H1 (cell line): ENCODE measurements at regions not wholly inside any gene's neighbourhood (a gene's known extent, or its start where the extent isn't known, plus 50 kb on each side); places are given as distances from the start of the nearest gene placed in this dataset.
"Not testable (repeated sequence)": the region's sequence is repeated elsewhere in the genome, so short reads cannot be mapped to it uniquely, and the experiment has no call there.

ENCODE experiments used
- CTCF ChIA-PET: fragments of 300-600 bp; sonication (Branson Sonifier 250); formaldehyde crosslinking; loops from one replicate; lab custom pipeline; 2021; ENCODE audit not compliant: partially characterized antibody; lab: Charles Lee
- POLR2A ChIA-PET: fragments of 300-600 bp; sonication (Branson Sonifier 250); formaldehyde crosslinking; loops from one replicate; lab custom pipeline; 2021; ENCODE audit warnings: inconsistent platforms; ENCODE audit not compliant: partially characterized antibody; lab: Charles Lee
- DNase-seq, 2 experiments: peaks; one replicate each; pipeline versions ENCODE4 v3.0.0 to v3.0.0-alpha.2; 2010 to 2022; ENCODE audit warnings: low spot score in 2 of 2, low read depth in 1 of 2, mixed read lengths in 1 of 2
- FAIRE-seq: peaks from 2 replicates; lab custom pipeline; 2011; peaks lifted over from hg19 to GRCh38; lab: Jason Lieb, UNC
- H2AFZ ChIP-seq: 2 replicates; pipeline ENCODE4 v1.8.1; 2012; ENCODE audit warnings: low read length, inconsistent platforms
- H2AK5ac ChIP-seq: 2 replicates; pipeline ENCODE4 v1.6.1; 2013; ENCODE audit warnings: low read depth, low read length
- H2BK120ac ChIP-seq: replicated peaks from 2 replicates; pipeline ENCODE3; 2013; ENCODE audit warnings: low read depth, low read length, inconsistent platforms
- H2BK12ac ChIP-seq: 2 replicates; pipeline ENCODE4 v1.6.1; 2013; ENCODE audit warnings: low read depth, low read length
- H2BK15ac ChIP-seq: 2 replicates; pipeline ENCODE4 v1.6.1; 2013; ENCODE audit warnings: low read length
- H2BK20ac ChIP-seq: 2 replicates; pipeline ENCODE4 v1.6.1; 2013; ENCODE audit warnings: low read length
- H2BK5ac ChIP-seq: 2 replicates; pipeline ENCODE4 v1.6.1; 2013; ENCODE audit warnings: low read depth, low read length
- H3K14ac ChIP-seq: 2 replicates; pipeline ENCODE4 v1.6.1; 2013; ENCODE audit warnings: inconsistent platforms; ENCODE audit not compliant: insufficient read length
- H3K18ac ChIP-seq: 2 replicates; pipeline ENCODE4 v1.6.1; 2013; ENCODE audit warnings: low read length; ENCODE audit errors: extremely low read depth
- H3K23ac ChIP-seq: 2 replicates; pipeline ENCODE4 v1.6.1; 2013; ENCODE audit warnings: inconsistent platforms; ENCODE audit not compliant: insufficient read length
- H3K23me2 ChIP-seq: 2 replicates; pipeline ENCODE4 v1.6.1; 2013; ENCODE audit warnings: low read depth, low read length
- H3K27ac ChIP-seq: 2 replicates; pipeline ENCODE4 v1.6.1; 2011; ENCODE audit warnings: low read depth, low read length, inconsistent platforms
- H3K27me3 ChIP-seq, 4 experiments: replicated peaks in 1 of 4; 1 replicate in 1 of 4; 2 replicates in 3 of 4; pipeline versions ENCODE4 v1.6.1 to v1.8.1; 2011 to 2013; ENCODE audit warnings: low read length in 3 of 4, mild to moderate bottlenecking in 3 of 4, inconsistent platforms in 2 of 4, mixed read lengths in 2 of 4, moderate library complexity in 1 of 4; ENCODE audit not compliant: control insufficient read depth in 3 of 4, insufficient read depth in 3 of 4; ENCODE audit errors: extremely low read depth in 1 of 4
- H3K36me3 ChIP-seq, 4 experiments: 2 replicates each; pipeline versions ENCODE4 v1.6.1 to v1.8.1; 2011 to 2013; ENCODE audit warnings: mild to moderate bottlenecking in 4 of 4, low read length in 3 of 4, moderate library complexity in 2 of 4, control low read depth in 1 of 4, inconsistent platforms in 1 of 4; ENCODE audit not compliant: insufficient read depth in 4 of 4, control insufficient read depth in 2 of 4
- H3K4ac ChIP-seq: replicated peaks from 2 replicates; pipeline ENCODE3; 2013; ENCODE audit warnings: low read length, low read depth, mixed read lengths, inconsistent platforms; ENCODE audit not compliant: insufficient read length
- H3K4me1 ChIP-seq, 4 experiments: replicated peaks in 1 of 4; 1 replicate in 1 of 4; 2 replicates in 3 of 4; pipeline versions ENCODE4 v1.6.1 to v1.8.1; 2011 to 2013; ENCODE audit warnings: low read length in 3 of 4, inconsistent platforms in 2 of 4, mixed read lengths in 1 of 4; ENCODE audit not compliant: insufficient read depth in 4 of 4, control insufficient read depth in 3 of 4
- H3K4me2 ChIP-seq, 2 experiments: 2 replicates each; pipeline versions ENCODE4 v1.6.1 to v1.8.1; 2011 to 2013; ENCODE audit warnings: low read depth in 2 of 2, low read length in 2 of 2, control low read depth in 1 of 2, inconsistent platforms in 1 of 2, mild to moderate bottlenecking in 1 of 2; ENCODE audit not compliant: insufficient read depth in 1 of 2
- H3K4me3 ChIP-seq, 4 experiments: fragments of 200-600, 300-600 bp in 1 of 4; sonication (generic), shearing (Covaris generic), sonication (Bioruptor Twin) in 1 of 4; 2 replicates each; pipeline versions ENCODE4 v1.5.1 to v1.8.1; 2011 to 2016; ENCODE audit warnings: low read length in 4 of 4, low read depth in 3 of 4, control low read depth in 2 of 4, inconsistent platforms in 2 of 4, mild to moderate bottlenecking in 2 of 4, mixed read lengths in 1 of 4, moderate library complexity in 1 of 4; ENCODE audit not compliant: insufficient read depth in 2 of 4; ENCODE audit errors: extremely low read depth in 1 of 4
- H3K56ac ChIP-seq: replicated peaks from 2 replicates; pipeline ENCODE3; 2013; ENCODE audit warnings: low read depth, mild to moderate bottlenecking, mixed read lengths, low read length, inconsistent platforms; ENCODE audit not compliant: insufficient read length
- H3K79me1 ChIP-seq: 2 replicates; pipeline ENCODE4 v1.6.1; 2013; ENCODE audit warnings: low read depth, low read length, control low read depth
- H3K79me2 ChIP-seq, 2 experiments: 2 replicates each; pipeline versions ENCODE4 v1.6.1 to v1.8.1; 2012 to 2013; ENCODE audit warnings: low read length in 2 of 2, mild to moderate bottlenecking in 2 of 2, inconsistent platforms in 1 of 2; ENCODE audit not compliant: insufficient read depth in 2 of 2, control insufficient read depth in 1 of 2
- H3K9ac ChIP-seq, 4 experiments: replicated peaks in 1 of 4; 1 replicate in 1 of 4; 2 replicates in 3 of 4; pipeline versions ENCODE4 v1.6.1 to v1.8.1; 2011 to 2013; ENCODE audit warnings: low read depth in 3 of 4, low read length in 3 of 4, control low read depth in 2 of 4, mild to moderate bottlenecking in 2 of 4, moderate library complexity in 2 of 4, inconsistent platforms in 1 of 4; ENCODE audit errors: extremely low read depth in 1 of 4
- H3K9me3 ChIP-seq, 2 experiments: 2 replicates each; pipeline versions ENCODE4 v1.6.1 to v1.8.1; 2012 to 2013; ENCODE audit warnings: mild to moderate bottlenecking in 2 of 2, moderate library complexity in 2 of 2, control low read depth in 1 of 2, inconsistent platforms in 1 of 2, low read depth in 1 of 2, low read length in 1 of 2, mixed read lengths in 1 of 2; ENCODE audit not compliant: insufficient read depth in 2 of 2
- H4K20me1 ChIP-seq, 2 experiments: replicated peaks in 1 of 2; 2 replicates each; pipeline versions ENCODE3 to v1.8.1; 2011 to 2013; ENCODE audit warnings: inconsistent platforms in 2 of 2, low read length in 2 of 2, mild to moderate bottlenecking in 1 of 2; ENCODE audit not compliant: insufficient read depth in 2 of 2, control insufficient read depth in 1 of 2
- H4K5ac ChIP-seq: 2 replicates; pipeline ENCODE4 v1.6.1; 2013; ENCODE audit warnings: low read length, low read depth, mixed read lengths, inconsistent platforms; ENCODE audit not compliant: insufficient read length
- H4K8ac ChIP-seq: 2 replicates; pipeline ENCODE4 v1.8.0; 2013; ENCODE audit warnings: mild to moderate bottlenecking, moderate library complexity, low read length, inconsistent platforms; ENCODE audit not compliant: insufficient read depth; ENCODE audit errors: extremely low read depth
- H4K91ac ChIP-seq: replicated peaks from 2 replicates; pipeline ENCODE3; 2013; ENCODE audit warnings: low read length, mixed read lengths, inconsistent platforms; ENCODE audit not compliant: insufficient read length
- WGBS, 2 experiments: shearing (Covaris generic) in 1 of 2; methylation state at CpG; one replicate each; pipeline versions ENCODE4 v1.1.6 to v1.1.7; 2013 to 2015; ENCODE audit warnings: low lambda C conversion rate in 2 of 2, mixed read lengths in 2 of 2, inconsistent platforms in 1 of 2, low coverage in 1 of 2, missing lambda C conversion rate in 1 of 2; ENCODE audit not compliant: insufficient replicate concordance in 2 of 2, insufficient coverage in 1 of 2, insufficient read length in 1 of 2; ENCODE audit errors: extremely low coverage in 1 of 2, missing lambda C conversion rate in 1 of 2; 5-methylcytosine and 5-hydroxymethylcytosine counted together

DNA sequence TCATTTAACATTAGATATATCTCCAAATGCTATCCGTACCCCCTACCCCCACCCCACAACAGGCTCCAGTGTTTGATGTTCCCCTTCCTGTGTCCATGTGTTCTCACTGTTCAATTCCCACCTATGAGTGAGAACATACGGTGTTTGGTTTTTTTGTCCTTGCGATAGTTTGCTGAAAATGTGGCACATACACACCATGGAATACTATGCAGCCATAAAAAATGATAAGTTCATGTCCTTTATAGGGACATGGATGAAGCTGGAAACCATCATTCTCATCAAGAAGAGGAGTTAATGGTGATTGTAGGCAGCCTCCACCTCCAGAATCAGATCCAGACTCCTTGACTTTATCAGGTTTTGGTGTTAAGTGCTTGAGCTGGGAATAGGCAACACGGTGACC is 261.1 kb downstream of the RCHY1 start:
- H2BK20ac ChIP-seq, H4K5ac ChIP-seq, H3K4me2 ChIP-seq, H3K36me3 ChIP-seq, FAIRE-seq, H2BK120ac ChIP-seq, H3K27me3 ChIP-seq, H3K18ac ChIP-seq, H3K4ac ChIP-seq, H2BK12ac ChIP-seq, H3K9me3 ChIP-seq, H4K20me1 ChIP-seq, H4K8ac ChIP-seq, POLR2A ChIA-PET, DNase-seq, H3K4me1 ChIP-seq, H3K79me1 ChIP-seq, H3K27ac ChIP-seq, H3K4me3 ChIP-seq, H4K91ac ChIP-seq, H3K23ac ChIP-seq, H2AK5ac ChIP-seq, H2AFZ ChIP-seq, H2BK15ac ChIP-seq, H3K23me2 ChIP-seq, H3K56ac ChIP-seq, H3K9ac ChIP-seq, H3K79me2 ChIP-seq, H2BK5ac ChIP-seq, H3K14ac ChIP-seq: not testable (repeated sequence)
- WGBS, 2 experiments, result 65% methylated on average over 4 of the region's 4 CpGs; no CpG with 5 or more reads in 1 of the 2 experiments
- CTCF ChIA-PET, result interaction anchor here (1.3 kb wide), 1 partner anchor 378 kb away, joined by 3 read pairs; no protein-coding TSS in a partner anchor
